Stimulated activated CD4-positive, alpha-beta T cell treated with anti-CD3 and anti-CD28 coated beads, Interleukin-4, amount 100 ng/mL, for 48 hours (primary cell): ENCODE measurements at regions not wholly inside any gene's neighbourhood (a gene's known extent, or its start where the extent isn't known, plus 50 kb on each side); places are given as distances from the start of the nearest gene placed in this dataset.

Source experiments
- DNase-seq, 2 donors: peaks; one replicate each; pipeline ENCODE4 v3.0.0-alpha.2; 2020; ENCODE audit warnings: low read depth in 2 of 2

DNA sequence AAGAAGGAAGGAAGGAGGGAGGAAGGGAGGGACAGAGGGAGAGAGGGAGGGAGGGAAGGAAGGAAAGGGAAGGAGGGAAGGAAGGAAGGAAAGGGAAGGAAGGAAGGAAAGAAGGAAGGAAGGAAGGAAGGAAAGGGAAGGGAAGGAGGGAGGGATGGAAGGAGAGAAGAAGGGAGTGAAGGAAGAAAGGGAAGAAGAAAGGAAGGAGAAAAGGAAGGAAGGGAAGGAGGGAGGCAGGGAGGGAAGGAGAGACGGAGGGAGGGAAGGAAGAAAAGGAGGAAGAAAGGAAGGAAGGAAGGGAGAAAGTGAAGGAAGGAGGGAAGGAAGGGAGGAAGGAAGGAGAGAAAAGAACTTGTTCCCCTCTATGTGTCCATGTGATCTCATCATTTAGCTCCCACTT is 465.0 kb downstream of the KCTD8 start:
- no peak for DNase-seq

DNA sequence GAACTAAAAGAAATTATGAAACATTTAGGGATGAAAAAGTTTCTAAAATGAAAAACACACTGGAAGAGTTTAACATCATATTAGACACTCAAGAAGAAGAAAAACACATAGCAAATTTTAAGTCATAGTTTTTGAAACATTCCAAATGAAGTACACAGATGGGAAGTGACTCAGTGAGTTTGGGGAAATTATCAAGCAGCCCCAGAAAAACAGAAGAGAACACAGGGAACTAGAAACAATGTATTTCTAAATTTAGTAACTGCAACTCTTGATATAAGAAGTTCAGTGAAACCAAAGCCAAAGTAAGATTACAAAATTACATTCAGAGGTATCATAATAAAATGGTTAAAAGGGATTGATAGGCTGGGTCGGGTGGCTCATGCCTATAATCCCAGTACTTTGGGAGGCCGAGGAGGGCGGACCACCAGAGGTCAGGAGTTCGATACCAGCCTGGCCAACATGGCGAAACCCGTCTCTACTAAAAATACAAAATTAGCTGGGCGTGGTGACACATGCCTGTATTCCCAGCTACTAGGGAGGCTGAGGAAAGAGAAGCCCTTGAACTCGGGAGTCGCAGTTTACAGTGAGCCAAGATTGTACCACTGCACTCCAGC is 461.2 kb downstream of the KCTD8 start:
- DNase-seq = no peak

DNA sequence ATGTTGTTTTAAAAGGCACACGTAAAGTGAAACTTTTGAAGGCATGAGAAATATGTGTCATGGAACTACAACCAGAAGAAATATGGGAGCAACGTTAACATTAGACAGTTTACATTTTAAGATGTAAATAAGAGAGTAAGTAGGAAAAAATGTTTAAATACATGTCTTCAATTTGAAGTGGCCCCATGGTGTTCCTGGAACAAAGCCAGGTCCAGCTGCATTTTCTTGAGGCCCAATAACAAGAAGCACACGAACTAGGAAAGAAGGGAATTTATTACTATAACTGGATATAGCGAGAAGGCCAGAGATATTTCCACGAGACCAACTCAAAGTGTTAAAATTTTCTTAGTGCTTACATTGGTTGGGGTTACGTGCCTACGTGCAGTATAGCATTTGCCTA is 458.1 kb downstream of the KCTD8 start:
- DNase-seq = no peak

DNA sequence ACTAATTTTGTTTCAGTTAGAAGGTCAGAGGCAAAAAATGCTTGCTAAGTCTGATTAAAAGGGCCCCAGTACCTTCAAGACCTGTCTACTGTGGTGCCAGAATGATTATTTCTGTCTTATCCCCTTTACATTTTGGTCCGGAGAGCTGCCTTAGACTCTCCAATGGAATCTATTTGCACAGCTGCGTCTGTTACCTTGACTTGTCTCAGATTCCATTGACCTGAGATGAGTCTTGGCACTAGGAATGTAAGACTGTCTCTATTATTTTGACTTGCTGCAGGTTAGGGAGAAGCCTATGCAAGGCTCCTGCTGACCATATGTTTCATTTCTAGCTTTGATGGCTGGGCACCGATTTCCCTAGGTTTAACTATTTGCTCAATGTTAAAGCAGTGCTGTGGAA is 457.6 kb downstream of the KCTD8 start:
- no peak for DNase-seq

GRCh38 chr4:43992552-43992951 is 456.1 kb downstream of the KCTD8 start:
- no peak for DNase-seq

- no peak for DNase-seq
Observed at GRCh38 chr4:43993196-43993902, 455.3 kb downstream of the KCTD8 start.

- DNase-seq = no peak
Observed at GRCh38 chr4:43999669-44000068, 448.9 kb downstream of the KCTD8 start.

DNA sequence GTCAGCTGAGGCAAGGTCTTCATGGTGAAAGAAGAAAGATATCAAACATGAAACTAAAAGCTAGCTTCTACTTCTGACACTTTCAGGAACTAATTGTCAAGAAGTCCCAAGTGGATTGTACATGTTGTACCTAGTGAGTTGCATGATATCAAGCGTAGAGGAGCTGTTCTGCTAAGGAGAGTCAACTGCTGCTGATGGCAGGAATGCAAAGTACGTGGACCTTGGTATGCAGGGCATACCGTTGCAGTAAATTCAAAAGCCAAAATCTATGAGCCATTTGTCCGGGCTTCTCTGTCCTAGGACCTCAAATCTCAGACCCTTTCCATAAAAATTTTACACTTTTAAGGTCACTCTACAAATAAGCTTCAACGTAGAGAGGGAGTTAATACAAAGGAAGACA is 446.2 kb downstream of the KCTD8 start:
- DNase-seq = no peak

GRCh38 chr4:44016570-44017421 is 431.8 kb downstream of the KCTD8 start:
- DNase-seq = no peak

DNA sequence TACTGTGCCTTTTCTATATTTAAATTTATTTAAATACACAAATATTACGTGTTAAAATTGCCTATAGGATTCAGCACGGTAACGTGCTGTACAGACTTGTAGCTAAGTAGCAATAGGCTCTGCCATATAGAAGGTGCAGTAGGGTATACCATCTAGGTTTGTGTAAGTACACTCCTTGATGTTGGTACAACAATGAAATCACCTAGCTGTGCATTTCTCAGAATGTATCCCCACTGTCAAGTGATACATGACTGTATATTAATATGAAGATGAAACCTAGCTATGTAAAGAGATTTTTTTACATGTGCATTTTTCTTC is 431.2 kb downstream of the KCTD8 start:
- no peak for DNase-seq

DNA sequence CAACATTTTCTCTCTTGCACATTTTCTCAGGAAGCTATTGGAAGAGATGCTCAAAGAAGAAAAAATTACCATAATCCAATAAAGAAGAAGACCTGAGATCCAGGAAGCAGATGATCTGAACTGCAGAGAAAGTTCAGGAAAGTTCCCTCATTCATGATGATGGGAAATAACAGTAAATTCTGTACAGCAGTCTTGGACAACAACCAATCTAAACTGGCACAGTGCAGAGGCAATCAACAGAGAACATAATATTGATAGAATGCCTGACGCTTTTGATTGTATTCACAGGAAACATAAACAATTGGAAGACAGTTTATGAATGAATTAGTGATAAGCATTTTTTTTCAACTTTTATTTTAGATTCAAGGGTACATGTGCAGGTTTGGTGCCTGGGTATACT is 428.9 kb downstream of the KCTD8 start:
- DNase-seq = no peak

- DNase-seq = no peak
Observed at GRCh38 chr4:44025376-44026020, 423.1 kb downstream of the KCTD8 start.

DNA sequence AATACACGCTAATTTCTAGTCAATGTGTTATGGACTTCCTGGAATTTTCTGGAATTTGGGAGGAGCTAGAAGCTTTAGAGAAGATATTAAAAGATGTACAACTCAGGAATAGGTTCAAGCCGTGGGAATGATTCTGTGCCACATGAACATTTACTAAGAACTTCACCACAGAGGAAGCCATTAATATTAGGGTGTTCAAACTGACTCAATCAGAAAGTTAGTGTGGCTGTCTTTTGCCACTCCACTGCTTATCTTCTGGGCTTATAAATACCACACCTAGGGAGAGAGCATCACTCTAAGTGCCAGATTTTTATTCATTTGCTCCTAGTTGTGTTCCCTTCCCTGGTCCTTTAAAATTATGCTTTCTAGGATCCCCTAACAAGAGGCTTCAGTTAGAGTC is 409.8 kb downstream of the KCTD8 start:
- no peak for DNase-seq

- no peak for DNase-seq
Observed at GRCh38 chr4:44046491-44046890, 402.1 kb downstream of the KCTD8 start.

DNA sequence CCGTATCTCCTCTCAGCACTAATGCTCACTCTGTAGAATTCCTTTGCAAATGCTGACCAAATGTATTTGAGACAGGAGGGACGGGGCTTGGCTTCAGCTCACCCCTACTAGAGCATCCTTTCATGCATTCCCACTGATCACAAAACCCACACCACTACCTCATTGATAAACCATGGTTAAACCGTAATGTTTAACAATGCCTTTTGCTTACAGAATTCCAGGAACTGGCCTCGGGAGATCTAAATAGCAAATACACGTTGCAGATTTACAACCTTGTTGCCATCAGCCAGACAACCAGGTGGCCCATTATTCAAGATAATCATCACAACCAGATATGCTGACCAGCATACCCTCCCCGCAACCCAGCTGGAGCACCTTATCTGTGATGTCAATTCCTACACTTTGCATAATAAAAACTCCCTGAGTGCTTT is 391.9 kb downstream of the KCTD8 start:
- no peak for DNase-seq

- no peak for DNase-seq
Observed at GRCh38 chr4:44070843-44071242, 377.8 kb downstream of the KCTD8 start.

DNA sequence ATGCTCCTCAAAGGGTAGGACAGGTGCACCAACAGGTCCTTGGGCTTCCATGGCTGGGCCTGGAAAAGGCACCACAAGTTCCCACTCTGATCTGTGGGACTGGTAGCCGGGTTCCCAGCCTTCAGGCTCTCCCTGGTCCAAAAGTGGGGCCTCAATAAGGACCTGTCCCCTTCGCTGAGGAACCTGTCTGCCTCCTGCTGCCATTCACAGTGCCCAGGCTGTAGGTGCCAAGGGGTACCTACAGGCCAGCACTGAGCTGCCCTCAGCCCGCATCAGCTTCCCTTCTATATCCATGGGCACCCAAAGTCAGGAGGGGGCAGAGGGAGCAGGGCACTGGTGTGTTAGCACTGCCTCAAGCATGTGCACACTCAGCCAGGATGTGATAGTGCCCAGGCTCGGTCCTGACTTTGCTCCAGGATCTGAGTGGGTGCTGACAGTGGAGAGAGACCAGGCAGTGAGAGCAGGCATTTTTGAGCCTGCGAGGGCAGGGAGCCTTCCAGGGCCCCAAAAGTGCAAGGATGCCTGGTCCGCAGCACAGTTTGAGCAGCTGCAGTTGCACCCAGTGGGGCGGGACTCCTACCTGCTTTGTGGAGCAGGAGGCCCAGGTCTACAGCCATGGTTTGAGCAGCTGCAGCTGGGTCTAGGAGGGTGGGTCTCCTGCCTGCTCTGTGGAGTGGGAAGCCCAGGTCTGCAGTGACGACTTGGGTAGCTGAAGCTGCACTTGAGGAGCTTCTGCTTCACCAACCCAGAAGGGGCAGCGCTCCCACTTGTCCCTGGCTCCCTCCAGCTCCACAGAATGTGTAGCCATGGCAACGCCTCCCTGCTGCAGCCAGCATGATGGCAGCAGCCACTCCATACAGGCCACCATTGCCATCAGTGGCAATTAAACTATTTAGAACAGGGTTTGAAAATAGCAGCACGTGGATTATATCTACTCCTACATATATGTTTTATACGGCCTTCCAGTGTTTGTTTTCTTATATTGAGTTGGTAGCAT is 376.4 kb downstream of the KCTD8 start:
- DNase-seq = no peak

DNA sequence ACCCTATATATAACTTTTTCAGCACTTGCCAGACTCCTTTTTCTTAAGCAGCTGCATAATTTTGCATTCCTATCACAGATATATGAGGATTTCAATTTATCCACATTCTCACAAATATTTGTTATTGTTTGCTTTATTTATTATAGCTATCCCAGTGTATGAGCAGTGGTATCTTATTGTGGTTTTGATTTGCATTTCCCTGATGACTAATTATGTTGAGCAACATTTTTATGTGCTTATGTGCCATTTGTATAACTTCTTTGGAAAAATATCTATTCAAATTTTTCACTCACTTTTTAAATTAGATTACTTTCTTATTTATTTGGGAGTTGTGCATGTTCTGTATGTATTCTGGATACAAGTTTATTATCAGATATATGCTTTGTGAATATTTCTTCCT is 361.9 kb downstream of the KCTD8 start:
- no peak for DNase-seq

- DNase-seq = no peak
Observed at GRCh38 chr4:44093390-44093789, 355.2 kb downstream of the KCTD8 start.

DNA sequence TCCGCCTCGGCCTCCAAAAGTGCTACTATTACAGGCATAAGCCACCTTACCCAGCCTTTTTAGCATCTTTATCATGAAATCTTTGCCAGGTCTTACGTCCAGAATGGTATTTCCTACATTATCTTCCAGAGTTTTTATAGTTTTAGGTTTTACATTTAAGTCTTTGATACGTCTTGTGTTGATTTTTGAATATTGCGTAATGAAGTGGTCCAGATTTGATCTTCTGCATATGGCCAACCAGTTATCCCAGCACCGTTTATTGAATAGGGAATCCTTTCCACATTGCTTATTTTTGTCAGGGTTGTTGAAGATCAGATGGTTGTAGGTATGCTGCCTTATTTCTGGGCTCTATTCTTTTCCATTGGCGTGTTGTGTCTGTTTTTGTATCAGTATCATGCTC is 349.6 kb downstream of the KCTD8 start:
- no peak for DNase-seq

DNA sequence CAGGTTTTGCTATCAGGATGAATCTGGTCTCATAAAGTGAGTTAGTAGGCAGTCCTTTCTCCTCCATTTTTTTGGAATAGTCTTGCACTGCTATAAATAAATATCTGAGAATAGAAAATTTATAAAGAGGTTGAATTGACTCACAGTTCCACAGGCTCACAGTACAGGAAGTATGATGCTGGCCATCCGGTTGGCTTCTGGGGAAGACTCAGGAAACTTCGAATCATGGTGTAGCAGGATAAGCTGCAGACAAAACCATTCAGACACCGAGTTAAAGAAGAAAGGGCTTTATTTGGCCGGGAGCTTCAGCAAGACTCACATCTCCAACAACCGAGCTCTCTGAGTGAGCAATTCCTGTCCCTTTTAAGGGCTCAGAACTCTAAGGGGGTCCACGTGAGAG is 348.2 kb downstream of the KCTD8 start:
- no peak for DNase-seq
